ENCODE measurements at regions not wholly inside any gene's neighbourhood (a gene's known extent, or its start where the extent isn't known, plus 50 kb on each side); places are given as distances from the start of the nearest gene placed in this dataset.
"Not testable (repeated sequence)": the region's sequence is repeated elsewhere in the genome, so short reads cannot be mapped to it uniquely, and the experiment has no call there.

- peak; percentile 9 for DNase-seq
These were observed 538.4 kb upstream of the PCDH20 start for GRCh38 chr13:61954092-61954491.

DNA sequence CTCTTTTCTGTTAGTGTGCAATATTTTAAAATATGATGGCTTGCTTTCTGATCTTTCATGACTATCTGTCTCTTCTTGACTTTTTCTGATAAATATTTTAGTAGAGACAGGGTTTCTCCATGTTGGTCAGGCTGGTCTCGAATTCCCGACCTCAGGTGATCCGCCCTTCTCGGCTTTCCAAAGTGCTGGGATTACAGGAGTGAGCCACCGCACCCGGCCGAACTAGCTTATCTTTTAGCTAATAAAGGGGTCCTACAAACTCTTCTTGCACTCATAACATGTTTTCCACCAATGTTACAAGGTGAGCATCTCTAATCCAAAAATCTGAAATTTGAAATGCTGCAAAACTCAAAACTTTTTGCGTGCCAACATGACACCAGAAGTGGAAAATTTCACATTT is 535.2 kb upstream of the PCDH20 start:
- DNase-seq, result no peak

GRCh38 chr13:61944329-61944929 is 528.8 kb upstream of the PCDH20 start:
- DNase-seq, result no peak

GRCh38 chr13:61935710-61936109 is 520.1 kb upstream of the PCDH20 start:
- DNase-seq, result no peak

DNA sequence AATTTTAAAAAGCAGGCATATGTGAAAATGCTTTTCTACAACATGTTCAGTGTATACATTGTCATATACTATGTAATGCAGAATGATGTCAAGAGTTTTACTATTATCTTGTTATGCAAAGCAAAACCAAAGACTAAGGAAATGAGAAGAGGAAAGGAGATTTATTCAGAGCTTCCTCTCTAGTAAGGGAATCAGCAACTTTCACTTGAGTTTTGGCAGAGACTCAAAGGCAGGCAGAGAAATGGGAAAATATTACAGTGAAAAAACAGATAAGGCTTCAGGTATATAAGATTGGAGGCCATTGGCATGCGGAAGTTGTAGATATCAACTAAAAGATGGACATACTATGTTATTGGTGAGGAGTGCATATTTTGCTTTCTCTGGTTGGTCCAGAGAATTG is 512.0 kb upstream of the PCDH20 start:
- DNase-seq, result no peak

DNA sequence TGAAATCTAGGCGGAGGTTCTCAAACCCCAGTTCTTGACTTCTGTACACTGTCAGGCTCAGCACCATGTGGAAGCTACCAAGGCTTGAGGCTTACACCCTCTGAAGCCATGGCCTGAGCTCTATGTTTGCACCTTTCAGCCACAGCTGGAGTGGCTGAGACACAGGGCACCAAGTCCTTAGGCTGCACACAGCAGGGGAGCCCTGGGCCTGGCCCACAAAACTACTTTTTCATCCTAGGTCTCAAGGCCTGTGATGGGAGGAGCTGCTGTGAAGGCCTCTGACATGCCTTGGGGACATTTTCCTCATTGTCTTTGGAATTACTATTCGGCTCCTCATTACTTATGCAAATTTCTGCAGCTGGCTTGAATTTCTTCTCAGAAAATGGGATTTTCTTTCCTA is 503.2 kb upstream of the PCDH20 start:
- DNase-seq, result no peak

DNA sequence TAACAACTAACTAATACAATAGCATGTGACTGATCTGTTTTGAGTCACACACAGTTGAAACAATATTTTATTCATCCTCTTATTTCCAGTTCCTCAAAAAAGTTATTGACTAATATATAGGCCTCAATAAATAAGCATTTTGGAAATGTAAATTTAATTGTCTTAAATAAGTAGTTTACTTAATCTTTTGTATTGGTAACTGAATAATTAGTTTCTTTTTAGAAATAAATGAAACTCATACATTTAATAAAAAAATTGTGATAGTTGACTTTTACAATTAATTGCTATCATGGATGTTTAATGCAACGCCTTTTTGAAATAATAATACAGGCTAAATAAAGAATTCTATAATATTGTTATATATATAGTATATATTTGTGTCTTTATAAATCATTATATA is 500.8 kb upstream of the PCDH20 start:
- no peak for DNase-seq

DNA sequence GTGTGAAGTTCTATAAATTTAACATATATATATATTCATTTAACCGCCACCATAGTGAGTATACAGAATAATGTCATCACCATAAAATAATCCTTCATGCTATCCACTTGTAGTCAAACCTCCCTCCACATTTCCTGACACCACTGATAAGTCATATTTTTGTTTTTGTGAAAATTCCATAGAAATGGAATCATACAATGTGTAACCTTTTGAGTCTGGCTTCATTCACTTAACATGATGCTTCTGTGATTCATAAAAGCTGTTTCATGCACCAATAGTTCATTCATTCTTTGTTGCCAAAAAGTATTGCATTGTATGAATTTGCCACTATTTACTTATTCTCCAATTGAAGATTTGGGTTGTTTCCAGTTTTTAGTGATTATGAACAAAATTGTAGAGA is 497.5 kb upstream of the PCDH20 start:
- DNase-seq, result no peak

GRCh38 chr13:61908906-61909615 is 493.4 kb upstream of the PCDH20 start:
- DNase-seq, result peak; percentile 17

DNA sequence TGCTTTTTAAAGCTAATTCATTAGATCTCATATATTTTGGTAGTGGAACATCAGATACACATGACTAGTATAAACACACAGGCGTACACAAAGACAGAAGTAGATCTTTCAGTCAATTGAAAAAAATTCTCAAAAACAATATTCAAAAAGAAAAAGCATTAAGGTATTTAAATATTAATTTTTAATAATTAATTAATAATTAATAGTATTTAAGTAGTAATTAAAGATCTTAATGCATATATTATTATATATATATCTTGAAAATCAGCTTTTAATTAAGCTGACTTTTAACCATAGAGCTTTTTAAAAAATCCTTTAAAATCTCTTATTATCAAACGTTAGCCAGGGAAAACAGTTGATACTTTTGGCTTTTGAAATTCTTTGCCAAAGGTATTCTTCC is 489.4 kb upstream of the PCDH20 start:
- DNase-seq, result no peak

- DNase-seq, result no peak
These were observed 486.4 kb upstream of the PCDH20 start for GRCh38 chr13:61901946-61902541.

DNA sequence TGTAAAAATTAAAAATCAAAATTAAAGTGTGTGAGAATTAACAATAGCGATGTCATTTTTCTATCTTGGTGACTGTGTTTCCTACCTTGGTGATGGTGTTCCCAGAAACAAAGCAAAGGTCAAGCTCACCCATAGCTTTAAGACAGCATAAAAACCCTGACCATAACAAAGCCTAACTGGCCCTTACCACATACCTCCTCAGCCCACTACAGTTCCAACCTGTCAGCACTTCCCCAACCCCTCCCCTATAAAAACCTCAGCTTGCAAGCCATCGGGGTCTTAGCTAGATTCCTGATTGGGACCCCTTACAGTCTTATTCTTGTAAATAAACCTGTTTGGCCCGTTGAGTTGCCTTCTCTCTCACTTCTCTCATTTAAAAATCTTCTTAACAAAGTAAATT is 484.4 kb upstream of the PCDH20 start:
- DNase-seq, result no peak

GRCh38 chr13:61898207-61898606 is 482.6 kb upstream of the PCDH20 start:
- no peak for DNase-seq

GRCh38 chr13:61891401-61891800 is 475.8 kb upstream of the PCDH20 start:
- DNase-seq, result no peak

DNA sequence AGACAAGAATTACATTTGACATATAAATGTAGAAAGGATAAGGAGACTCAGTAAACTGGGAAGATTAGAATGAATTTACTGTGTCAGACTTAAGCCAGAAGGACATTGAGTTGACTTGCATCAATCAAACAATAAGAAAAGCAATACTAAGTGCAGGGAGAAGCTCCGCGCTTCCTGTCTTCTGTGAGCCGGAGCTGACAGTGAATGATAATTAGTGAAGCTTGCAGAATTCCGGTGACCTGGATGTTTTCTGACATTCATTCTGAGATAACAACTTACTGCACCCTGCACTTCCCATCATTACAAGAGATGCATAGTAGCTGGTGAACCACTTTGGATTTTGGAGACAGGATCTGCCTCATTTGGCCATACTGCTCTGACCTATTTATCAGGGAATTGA is 469.2 kb upstream of the PCDH20 start:
- DNase-seq, result no peak

DNA sequence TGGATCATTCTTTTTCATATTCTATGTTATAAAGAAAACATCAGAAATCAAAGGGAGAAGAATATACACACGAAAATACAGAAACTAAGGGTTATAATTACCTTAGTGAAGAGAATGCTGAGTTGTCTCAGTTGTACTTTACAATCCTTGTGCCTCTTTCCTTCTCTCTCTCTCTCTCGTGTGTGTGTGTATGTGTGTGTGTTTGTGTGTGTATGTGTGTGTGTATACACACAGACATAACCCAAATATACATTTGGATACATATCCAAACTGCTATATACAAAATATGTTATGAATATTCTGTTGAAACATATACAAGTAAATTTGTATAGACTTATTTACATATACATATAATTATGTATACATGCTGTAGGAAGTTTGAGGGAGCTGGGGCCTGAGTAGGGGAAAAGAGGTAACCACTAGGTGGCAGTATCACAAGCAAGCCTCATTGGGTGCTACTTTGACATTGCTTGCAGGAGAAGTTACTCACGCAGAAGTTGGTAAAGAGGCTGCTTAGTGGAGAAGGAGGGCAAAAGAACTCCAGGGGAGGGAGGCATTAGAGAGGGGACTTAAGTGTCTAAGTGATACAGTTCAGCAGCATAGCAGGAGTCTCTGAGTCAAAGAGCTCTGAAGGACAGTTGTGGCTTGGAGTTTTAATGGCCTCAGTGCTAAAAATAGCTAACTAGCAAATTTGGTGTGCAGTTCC is 465.1 kb upstream of the PCDH20 start:
- DNase-seq, result no peak

DNA sequence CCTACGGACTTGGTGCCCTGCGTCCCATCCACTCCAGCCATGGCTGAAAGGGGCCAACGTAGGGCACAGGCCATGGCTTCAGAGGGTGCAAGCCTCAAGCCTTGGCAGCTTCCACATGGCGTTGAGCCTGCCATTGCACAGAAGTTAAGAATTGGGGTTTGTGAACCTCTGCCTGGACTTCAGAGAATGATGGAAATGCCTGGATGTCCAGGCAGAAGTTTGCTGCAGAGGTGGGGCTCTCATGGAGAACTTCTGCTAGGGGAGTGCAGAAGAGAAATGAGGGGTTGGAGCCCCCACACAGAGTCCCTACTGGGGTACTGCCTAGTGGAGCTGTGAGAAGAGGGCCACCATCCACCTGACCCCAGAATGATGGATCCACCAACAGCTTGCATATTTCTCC is 462.9 kb upstream of the PCDH20 start:
- DNase-seq, result not testable (repeated sequence)

DNA sequence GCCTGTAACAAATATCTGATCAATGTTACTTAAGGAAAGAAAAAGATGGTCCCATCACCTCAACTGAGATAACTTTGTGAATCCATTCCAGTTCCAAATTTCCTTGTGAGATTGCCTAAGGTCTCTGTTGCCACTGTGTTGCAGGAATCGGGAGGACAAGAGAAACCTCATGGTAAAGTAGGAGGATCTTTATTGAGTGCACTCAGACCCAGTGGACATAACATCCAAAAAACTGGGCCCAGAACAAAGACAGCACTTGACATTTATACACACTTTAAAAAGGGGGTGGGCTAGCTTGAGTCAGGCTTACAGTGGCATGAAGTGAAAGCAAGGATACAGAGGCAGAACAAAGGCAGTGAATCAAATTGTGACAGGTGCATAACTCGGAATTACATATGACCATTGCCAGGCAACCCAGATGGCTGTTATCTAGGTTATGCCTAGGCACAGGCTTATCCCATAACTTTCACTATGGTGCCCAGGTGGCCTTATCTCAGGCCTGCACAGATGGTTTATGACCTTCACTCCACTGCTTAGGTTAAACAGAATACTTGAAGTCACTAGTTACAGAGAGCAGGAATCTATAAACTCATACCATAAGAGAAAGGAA is 459.4 kb upstream of the PCDH20 start:
- no peak for DNase-seq

DNA sequence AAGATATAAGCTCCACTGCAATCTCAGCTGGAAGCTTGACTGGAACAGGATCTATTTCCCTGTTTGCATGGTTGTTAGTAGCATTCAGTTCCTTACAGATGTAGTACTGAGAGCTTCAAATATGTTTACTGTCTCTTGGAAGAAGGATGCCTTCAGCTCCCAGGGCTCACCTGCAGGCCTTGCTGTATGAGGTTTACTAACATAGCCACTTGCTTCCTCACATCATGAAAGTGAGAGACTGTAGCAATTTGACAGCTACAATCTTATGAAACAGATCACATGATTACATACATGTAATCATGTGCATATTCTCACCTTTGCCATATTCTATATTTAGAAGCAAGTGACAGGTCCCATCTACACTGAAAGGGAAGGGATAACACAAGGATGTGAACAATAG is 458.1 kb upstream of the PCDH20 start:
- no peak for DNase-seq

- no peak for DNase-seq
These were observed 441.5 kb upstream of the PCDH20 start for GRCh38 chr13:61857198-61857597.

GRCh38 chr13:61852116-61852619 is 436.5 kb upstream of the PCDH20 start:
- DNase-seq, result no peak

DNA sequence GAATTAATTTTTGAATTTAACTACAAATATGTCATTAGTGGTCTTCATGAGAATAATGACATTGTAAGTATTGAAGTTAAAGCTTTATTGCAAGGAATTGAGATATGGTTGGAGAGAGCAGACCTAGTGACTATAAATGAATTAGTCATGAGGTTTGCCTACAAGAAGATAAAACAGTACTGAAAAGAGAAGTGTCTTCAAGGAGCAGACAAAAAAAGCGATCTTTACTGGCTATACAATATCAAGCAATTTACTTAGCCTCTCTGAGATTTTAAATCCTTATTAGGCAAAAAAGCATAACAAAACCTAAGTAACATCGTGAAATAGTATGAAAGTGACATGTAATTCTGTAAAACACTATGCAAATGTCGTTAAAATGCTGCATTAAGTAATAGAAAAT is 435.1 kb upstream of the PCDH20 start:
- no peak for DNase-seq

DNA sequence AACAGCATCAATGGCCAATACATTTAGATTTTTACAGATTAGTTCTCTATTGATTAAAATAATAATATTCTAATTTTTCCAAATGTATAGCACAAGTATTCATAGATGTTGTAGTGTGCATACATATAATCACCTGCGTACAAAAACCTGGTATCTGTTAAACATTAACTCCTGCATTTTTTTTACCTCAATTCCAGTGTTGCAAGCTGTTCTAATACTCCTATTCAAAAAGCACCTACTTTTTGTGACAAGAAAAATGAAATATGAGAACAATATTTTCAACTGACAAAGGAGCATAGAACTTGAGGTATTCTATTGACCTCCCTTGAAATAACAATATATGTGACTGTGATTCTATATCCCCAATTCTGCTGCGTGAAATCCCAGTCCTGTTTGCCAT is 422.9 kb upstream of the PCDH20 start:
- no peak for DNase-seq

Data from NCI-H524 treated with DMSO at 0.1 percent for 48 hours (cell line).